HG02678 (cell line): ENCODE measurements at regions not wholly inside any gene's neighbourhood (a gene's known extent, or its start where the extent isn't known, plus 50 kb on each side); places are given as distances from the start of the nearest gene placed in this dataset.

Experiments
- ATAC-seq: cut with Tn5 transposase; IDR thresholded peaks from one replicate; pipeline ENCODE4 v1.9.1; 2021; ENCODE audit warnings: mild to moderate bottlenecking, moderate library complexity; ENCODE audit not compliant: unreplicated experiment

- no peak for ATAC-seq
Observed at GRCh38 chr3:69579306-69580041, 159.8 kb upstream of the MITF start.

GRCh38 chr3:69569520-69569919 lies 169.7 kb upstream of the MITF start:
- ATAC-seq = no peak

GRCh38 chr3:69568951-69569350 lies 170.3 kb upstream of the MITF start:
- no peak for ATAC-seq

GRCh38 chr3:69568458-69568857 lies 170.8 kb upstream of the MITF start:
- ATAC-seq = no peak

- no peak for ATAC-seq
Observed at GRCh38 chr3:69567710-69568052, 171.6 kb upstream of the MITF start.

- ATAC-seq = no peak
Observed at GRCh38 chr3:69567023-69567709, 172.1 kb upstream of the MITF start.

GRCh38 chr3:69566275-69566674 lies 173.0 kb upstream of the MITF start:
- ATAC-seq = no peak

- no peak for ATAC-seq
Observed at GRCh38 chr3:69565316-69565715, 173.9 kb upstream of the MITF start.

- ATAC-seq = no peak
Observed at GRCh38 chr3:69563981-69564380, 175.3 kb upstream of the MITF start.

- no peak for ATAC-seq
Observed at GRCh38 chr3:69563151-69563550, 176.1 kb upstream of the MITF start.

- no peak for ATAC-seq
Observed at GRCh38 chr3:69562020-69562419, 176.1 kb upstream of the FRMD4B start.

GRCh38 chr3:69560818-69561217 lies 174.9 kb upstream of the FRMD4B start:
- ATAC-seq = no peak

GRCh38 chr3:69560116-69560515 lies 174.2 kb upstream of the FRMD4B start:
- ATAC-seq = no peak

GRCh38 chr3:69558912-69559311 lies 173.0 kb upstream of the FRMD4B start:
- ATAC-seq = no peak

GRCh38 chr3:69554576-69554975 lies 168.7 kb upstream of the FRMD4B start:
- ATAC-seq = no peak

- ATAC-seq = no peak
Observed at GRCh38 chr3:69553888-69554287, 168.0 kb upstream of the FRMD4B start.

GRCh38 chr3:69547461-69547880 lies 161.6 kb upstream of the FRMD4B start:
- no peak for ATAC-seq

- no peak for ATAC-seq
Observed at GRCh38 chr3:69542805-69543429, 157.0 kb upstream of the FRMD4B start.

GRCh38 chr3:69542089-69542804 lies 156.4 kb upstream of the FRMD4B start:
- ATAC-seq = no peak

GRCh38 chr3:69541711-69542088 lies 155.8 kb upstream of the FRMD4B start:
- no peak for ATAC-seq

- ATAC-seq = no peak
Observed at GRCh38 chr3:69540706-69541581, 155.1 kb upstream of the FRMD4B start.
